Lower leg skin (tissue), 4 donors: ENCODE measurements at regions not wholly inside any gene's neighbourhood (a gene's known extent, or its start where the extent isn't known, plus 50 kb on each side); places are given as distances from the start of the nearest gene placed in this dataset.
A peak's percentile ranks its signal among the peaks of the same experiment; 100 is the strongest.
"Not testable (repeated sequence)": the region's sequence is repeated elsewhere in the genome, so short reads cannot be mapped to it uniquely, and the experiment has no call there.

Experiments used
- DNase-seq, 2 donors: peaks; one replicate each; pipeline ENCODE4 v3.0.0-alpha.2; 2019; ENCODE audit warnings: low spot score in 2 of 2
- H3K4me3 ChIP-seq: fragments of 200-600 bp; sonication (generic); 2 replicates; pipeline ENCODE4 v1.5.1; 2017; ENCODE audit warnings: mild to moderate bottlenecking, low read depth; ENCODE audit not compliant: poor library complexity, severe bottlenecking
- POLR2A ChIP-seq, 2 donors: fragments of 450-650 bp; IDR thresholded peaks; one replicate each; pipeline ENCODE4 v1.6.1; 2016 to 2017; ENCODE audit warnings: antibody characterized with exemption in 2 of 2, mild to moderate bottlenecking in 1 of 2, moderate library complexity in 1 of 2
- WGBS, 2 donors: methylation state at CpG; one replicate each; pipeline ENCODE4 v1.1.5; 2018; 5-methylcytosine and 5-hydroxymethylcytosine counted together
- intact Hi-C: fragments of 100-400 bp; cut with DNase I; formaldehyde crosslinking; loops from one replicate; pipeline ENCODE4 v1.15.0; 2023; ENCODE audit warnings: low total_unique reads
- TF ChIP-seq, protein P1 (sequence below), 3 donors: fragments of 450-650 bp; IDR thresholded peaks; one replicate each; pipeline ENCODE4 v1.5.1; 2016; ENCODE audit warnings: antibody characterized with exemption in 3 of 3, mild to moderate bottlenecking in 3 of 3, moderate library complexity in 2 of 3

- WGBS, 2 donors = 85 to 89% methylated on average over 15 of the region's 15 CpGs
- no peak overlapping the region for H3K4me3 ChIP-seq
- intact Hi-C loops = no loop called here
- TF ChIP-seq, protein P1, sequence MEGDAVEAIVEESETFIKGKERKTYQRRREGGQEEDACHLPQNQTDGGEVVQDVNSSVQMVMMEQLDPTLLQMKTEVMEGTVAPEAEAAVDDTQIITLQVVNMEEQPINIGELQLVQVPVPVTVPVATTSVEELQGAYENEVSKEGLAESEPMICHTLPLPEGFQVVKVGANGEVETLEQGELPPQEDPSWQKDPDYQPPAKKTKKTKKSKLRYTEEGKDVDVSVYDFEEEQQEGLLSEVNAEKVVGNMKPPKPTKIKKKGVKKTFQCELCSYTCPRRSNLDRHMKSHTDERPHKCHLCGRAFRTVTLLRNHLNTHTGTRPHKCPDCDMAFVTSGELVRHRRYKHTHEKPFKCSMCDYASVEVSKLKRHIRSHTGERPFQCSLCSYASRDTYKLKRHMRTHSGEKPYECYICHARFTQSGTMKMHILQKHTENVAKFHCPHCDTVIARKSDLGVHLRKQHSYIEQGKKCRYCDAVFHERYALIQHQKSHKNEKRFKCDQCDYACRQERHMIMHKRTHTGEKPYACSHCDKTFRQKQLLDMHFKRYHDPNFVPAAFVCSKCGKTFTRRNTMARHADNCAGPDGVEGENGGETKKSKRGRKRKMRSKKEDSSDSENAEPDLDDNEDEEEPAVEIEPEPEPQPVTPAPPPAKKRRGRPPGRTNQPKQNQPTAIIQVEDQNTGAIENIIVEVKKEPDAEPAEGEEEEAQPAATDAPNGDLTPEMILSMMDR (IDR thresholded peaks at IDR 0.05) = no peak
- TF ChIP-seq POLR2A (IDR thresholded peaks at IDR 0.05) = no peak
- DNase-seq = no peak
Observed at GRCh38 chr2:240191001-240191400, 50.5 kb upstream of the OTOS start.

DNA sequence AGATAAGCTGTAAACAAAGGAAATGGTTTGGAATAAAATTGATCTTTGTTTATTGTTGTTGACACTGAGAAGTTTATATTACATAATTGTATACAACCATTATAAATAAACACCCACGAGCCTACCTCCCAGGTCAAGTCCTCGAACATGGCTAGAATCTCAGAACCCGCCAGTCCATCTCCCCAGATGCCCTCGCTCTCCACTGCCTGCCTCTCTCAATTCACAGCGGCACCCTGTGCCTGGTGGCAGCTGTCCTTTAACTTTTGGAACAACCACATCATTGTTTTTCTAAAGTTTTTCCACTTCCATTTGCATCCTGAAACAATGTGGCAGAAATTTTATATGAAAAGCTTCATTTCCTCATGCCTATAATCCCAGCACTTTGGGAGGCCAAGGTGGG, 52.2 kb upstream of the OTOS start:
- intact Hi-C loops = no loop called here
- DNase-seq = no peak
- TF ChIP-seq, protein P1 (IDR thresholded peaks at IDR 0.05) = no peak
- TF ChIP-seq POLR2A (IDR thresholded peaks at IDR 0.05) = no peak
- H3K4me3 ChIP-seq = no peak overlapping the region
- 86 to 88% methylated on average over 5 of the region's 5 CpGs for WGBS, 2 donors

DNA sequence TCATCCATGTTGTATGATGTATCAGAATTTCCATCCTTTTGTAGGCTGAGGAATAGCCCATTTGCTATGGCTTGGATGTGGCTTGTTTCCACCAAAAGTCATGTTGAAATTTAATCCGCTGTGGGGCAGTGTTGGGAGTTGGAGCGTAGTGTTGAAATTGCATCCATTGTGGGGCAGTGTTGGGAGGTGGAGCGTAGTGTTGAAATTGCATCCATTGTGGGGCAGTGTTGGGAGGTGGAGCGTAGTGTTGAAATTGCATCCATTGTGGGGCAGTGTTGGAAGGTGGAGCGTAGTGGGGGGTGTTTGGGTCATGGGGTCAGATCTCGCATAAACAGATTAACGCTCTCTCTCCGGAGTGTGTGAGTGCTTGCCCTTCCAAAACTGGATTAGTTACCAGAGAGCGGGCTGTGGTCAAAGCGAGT, 53.9 kb upstream of the OTOS start:
- intact Hi-C loops, H3K4me3 ChIP-seq, DNase-seq: not testable (repeated sequence)
- 47 to 52% methylated on average over 10 of the region's 10 CpGs for WGBS, 2 donors

DNA sequence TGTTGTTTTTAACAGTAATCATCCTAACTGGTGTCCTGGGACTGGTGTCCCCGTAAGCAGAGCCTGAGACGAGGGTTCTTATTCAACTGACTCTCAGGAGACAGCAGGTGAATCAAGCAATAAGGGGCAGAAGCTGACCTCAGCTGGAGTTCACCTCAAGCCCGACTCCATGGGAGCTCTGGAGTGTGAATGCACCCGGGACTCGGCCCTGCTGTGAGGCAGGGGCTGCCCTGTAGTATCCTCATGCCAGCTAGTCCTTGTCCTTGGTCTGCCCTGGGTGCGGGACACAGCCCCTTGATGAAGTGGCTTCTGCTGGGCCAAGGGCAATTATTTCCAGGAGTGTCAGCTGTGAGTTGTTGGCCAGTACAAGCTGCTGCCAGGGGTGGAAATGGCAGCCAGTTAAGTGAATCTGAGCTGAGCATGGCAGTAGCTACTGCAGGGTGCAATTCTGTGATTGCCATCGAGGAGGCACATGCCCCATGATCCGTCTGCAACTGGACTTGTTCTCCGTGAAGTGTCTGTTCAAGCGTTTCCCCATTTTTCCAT, 54.9 kb upstream of the OTOS start:
- DNase-seq = peak in 1 of 2 donors; percentile 77
- WGBS, 2 donors = 87 to 94% methylated on average over 10 of the region's 10 CpGs
- intact Hi-C loops = no loop called here
- no peak overlapping the region for H3K4me3 ChIP-seq
- no peak for TF ChIP-seq POLR2A (IDR thresholded peaks at IDR 0.05)
- TF ChIP-seq, protein P1 (IDR thresholded peaks at IDR 0.05) = no peak

GRCh38 chr2:240196716-240197461, 56.4 kb upstream of the OTOS start:
- intact Hi-C loops = no loop called here
- TF ChIP-seq, protein P1 (IDR thresholded peaks at IDR 0.05) = no peak
- no peak for TF ChIP-seq POLR2A (IDR thresholded peaks at IDR 0.05)
- DNase-seq = peak in 1 of 2 donors; percentile 74
- no peak overlapping the region for H3K4me3 ChIP-seq
- WGBS, 2 donors = 83 to 84% methylated on average over 9 to 10 of the region's 10 CpGs

- TF ChIP-seq, protein P1 (IDR thresholded peaks at IDR 0.05) = no peak
- no peak for TF ChIP-seq POLR2A (IDR thresholded peaks at IDR 0.05)
- peak in 1 of 2 donors; percentile 72 for DNase-seq
- WGBS, 2 donors = 92 to 94% methylated on average over 17 of the region's 17 CpGs
- no peak overlapping the region for H3K4me3 ChIP-seq
- intact Hi-C loops = no loop called here
Observed at GRCh38 chr2:240197462-240198139, 57.1 kb upstream of the OTOS start.
